Muscle of arm (tissue), 1 donor: ENCODE measurements at regions not wholly inside any gene's neighbourhood (a gene's known extent, or its start where the extent isn't known, plus 50 kb on each side); places are given as distances from the start of the nearest gene placed in this dataset.

Source experiments
- DNase-seq: peaks from one replicate; pipeline ENCODE4 v3.0.0-alpha.2; 2013

DNA sequence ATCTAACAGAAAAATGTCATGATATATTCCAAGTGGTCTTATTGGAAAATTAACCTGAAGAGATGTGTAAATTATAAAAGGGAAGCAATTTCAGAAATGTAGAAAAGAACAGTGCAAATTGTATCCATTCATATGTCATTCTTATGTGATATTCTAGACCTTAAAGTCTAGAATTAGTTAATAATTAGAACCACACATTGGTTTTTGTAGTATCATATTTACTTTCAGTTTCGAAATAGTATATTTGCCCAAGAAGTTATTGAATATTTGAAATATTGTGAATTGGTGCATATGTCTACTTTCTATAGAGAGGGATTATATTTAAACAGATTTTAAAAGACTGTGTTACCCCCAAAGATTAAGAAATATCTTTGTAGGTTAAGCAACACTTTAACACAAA is 1348.6 kb upstream of the ACVR2A start:
- no peak for DNase-seq

- DNase-seq: no peak
Observed at GRCh38 chr2:146489386-146489785, 1355.4 kb upstream of the ACVR2A start.

- no peak for DNase-seq
Observed at GRCh38 chr2:146481629-146482028, 1363.2 kb upstream of the ACVR2A start.

- DNase-seq: no peak
Observed at GRCh38 chr2:146477383-146477782, 1367.4 kb upstream of the ACVR2A start.

GRCh38 chr2:146468578-146468977 is 1376.3 kb upstream of the ACVR2A start:
- DNase-seq: no peak

DNA sequence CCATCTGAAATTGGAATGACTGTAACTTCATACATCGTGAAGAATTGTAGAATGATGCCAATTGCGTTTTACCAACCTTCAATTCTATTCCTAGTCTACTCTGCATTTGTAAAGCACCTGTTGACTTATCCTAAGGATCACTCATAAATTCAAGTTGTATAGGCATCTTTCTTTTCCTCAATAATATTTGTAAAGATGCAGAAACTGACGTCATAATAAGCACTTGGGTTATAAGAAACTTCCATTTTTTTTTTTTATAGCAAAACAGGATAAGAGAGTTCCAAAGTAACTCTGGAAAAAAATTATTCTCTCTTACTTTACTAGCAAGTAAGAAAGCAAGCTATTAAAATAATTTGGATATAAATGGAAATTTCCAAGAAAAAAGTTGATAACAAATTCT is 1377.4 kb upstream of the ACVR2A start:
- DNase-seq: no peak

GRCh38 chr2:146465460-146465859 is 1379.4 kb upstream of the ACVR2A start:
- no peak for DNase-seq

DNA sequence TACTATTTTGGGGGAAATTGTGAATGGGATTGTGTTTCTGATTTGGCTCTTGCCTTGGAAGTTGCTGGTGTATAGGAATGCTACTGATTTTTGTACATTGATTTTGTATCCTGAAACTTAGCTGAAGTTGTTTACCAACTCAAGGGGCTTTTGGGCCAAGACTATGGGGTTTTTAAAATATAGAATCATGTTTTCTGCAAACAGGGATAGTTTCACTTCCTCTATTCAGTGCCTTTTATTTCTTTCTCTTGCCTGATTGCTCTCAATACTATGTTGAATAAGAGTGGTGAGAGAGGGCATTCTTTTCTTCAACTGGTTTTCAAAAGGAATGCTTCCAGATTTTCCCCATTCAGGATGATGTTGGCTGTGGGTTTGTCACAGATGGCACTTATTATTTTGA is 1383.8 kb upstream of the ACVR2A start:
- no peak for DNase-seq

- no peak for DNase-seq
Observed at GRCh38 chr2:146458585-146458984, 1386.2 kb upstream of the ACVR2A start.

GRCh38 chr2:146457221-146457620 is 1387.6 kb upstream of the ACVR2A start:
- no peak for DNase-seq

DNA sequence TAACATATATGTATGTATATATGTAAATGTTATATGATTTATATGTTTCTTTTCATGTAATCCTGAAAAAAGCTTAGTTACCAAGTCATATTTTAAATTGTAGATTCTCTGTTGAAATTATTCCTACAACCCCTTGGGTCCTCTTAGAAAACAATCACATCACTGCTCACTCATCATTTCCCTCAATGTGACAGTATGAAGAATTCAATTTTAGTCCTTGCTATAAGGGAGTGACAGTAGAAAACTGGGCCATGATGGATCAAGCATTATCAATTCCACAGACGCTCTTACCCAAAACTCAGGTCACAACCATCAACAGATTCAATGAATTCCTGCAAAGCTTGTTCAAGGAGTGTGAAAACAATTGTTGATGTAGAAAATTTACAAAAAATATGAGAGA is 1389.5 kb upstream of the ACVR2A start:
- DNase-seq: no peak

DNA sequence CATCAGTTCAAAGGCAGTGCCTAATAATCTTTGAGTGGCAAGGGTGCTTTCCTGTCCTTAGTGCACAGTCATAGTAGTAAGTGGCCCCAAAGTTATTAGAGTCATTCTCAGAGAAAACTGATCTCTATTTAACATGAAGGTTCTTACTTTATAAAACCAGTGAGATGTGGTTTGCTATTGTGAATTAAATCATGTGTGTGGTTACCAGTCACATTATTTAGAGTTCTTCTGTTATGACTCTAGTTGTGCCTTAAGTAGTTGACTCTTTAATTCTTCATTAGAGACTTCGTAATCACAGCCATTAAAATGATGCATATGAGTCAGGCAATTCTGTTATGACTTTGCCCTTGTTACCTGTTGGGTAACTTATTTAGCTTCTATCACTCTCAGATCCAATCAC is 1392.9 kb upstream of the ACVR2A start:
- DNase-seq: no peak

GRCh38 chr2:146450131-146450530 is 1394.7 kb upstream of the ACVR2A start:
- no peak for DNase-seq

GRCh38 chr2:146444987-146445386 is 1399.8 kb upstream of the ACVR2A start:
- DNase-seq: no peak

GRCh38 chr2:146444085-146444484 is 1400.7 kb upstream of the ACVR2A start:
- DNase-seq: no peak

- no peak for DNase-seq
Observed at GRCh38 chr2:146438246-146438645, 1406.6 kb upstream of the ACVR2A start.

GRCh38 chr2:146437712-146438111 is 1407.1 kb upstream of the ACVR2A start:
- DNase-seq: no peak

GRCh38 chr2:146433116-146433875 is 1411.5 kb upstream of the ACVR2A start:
- DNase-seq: no peak

DNA sequence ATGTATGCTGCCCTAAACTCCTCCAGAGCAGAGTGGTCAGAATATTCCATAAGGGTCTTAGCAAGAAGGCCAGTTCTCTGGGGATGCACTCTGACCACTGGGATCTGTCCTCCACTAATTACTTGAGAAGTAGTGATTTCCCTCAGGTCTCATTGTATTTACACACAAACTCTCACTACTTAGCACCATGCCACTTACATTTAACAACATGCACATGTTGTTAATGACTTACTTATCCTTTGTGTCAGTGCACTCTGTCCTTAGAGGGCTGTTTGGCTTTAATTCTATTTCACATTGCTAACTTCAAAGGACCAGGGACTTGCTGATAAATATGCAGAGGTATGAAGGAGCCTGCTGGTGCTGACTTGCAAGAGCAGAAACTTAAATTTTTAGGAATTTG is 1415.5 kb upstream of the ACVR2A start:
- no peak for DNase-seq

DNA sequence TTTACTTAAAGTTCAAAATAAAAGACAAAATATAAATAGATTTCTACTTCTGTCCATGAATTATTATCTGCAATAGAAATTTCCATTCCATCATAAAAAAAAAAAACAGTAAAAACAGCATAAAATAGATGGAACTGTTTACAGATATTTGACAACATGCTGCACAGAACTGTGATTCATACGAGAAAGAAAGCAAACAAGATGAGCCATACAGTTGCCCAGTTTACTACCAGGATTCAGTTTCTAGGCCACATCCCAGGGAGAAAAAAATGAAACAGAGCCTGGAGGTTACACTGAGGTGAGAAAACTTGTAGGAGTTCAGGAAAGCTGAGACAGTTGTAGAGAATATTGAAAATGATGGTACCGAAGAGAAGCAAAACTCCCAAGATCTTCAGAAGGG is 1426.9 kb upstream of the ACVR2A start:
- DNase-seq: no peak

- DNase-seq: no peak
Observed at GRCh38 chr2:146415291-146415690, 1429.5 kb upstream of the ACVR2A start.

DNA sequence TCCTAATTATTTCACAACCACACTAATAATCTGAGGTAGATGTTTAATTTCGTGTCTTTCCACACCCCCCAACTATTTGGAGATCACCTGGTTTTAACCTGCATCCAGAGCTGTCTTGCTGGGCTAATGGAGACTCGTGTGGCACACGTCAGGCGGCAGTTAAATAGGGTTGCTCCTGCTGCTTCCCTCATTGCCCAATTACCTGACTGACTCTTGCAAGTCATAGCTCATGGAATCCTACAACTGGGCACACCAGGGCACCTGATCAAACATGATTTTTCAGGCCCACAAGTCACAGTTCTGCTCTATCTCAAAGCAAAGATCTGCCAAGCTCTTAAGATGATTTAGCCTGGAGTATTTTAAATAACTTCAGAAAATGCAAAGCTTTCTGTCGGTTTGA is 1430.4 kb upstream of the ACVR2A start:
- DNase-seq: no peak

DNA sequence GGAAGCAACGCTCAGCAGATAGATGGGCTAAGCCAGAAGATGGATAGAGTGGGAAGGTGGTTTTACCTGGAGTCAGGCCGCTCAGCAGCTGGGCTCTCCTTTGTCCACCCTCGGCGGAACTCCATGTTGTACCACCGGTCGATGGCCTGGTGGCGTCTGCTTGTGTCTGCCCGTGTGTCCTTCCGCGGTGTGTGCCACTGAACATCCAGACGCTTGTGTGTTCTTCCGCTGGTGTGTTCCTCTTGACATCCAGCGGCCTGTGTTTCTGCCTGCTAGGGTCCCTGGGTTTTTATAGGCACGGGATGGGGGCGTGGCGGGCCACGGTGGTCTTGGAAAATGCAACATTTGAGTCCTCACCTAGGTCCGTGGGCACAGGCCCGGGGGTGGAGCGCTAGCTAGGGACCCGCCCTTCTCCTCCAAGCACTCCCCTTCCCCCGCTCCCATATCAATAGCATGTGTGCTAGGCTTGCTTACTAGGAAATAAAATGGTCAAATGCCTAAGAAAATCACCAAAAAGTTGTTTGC is 1431.7 kb upstream of the ACVR2A start:
- no peak for DNase-seq

DNA sequence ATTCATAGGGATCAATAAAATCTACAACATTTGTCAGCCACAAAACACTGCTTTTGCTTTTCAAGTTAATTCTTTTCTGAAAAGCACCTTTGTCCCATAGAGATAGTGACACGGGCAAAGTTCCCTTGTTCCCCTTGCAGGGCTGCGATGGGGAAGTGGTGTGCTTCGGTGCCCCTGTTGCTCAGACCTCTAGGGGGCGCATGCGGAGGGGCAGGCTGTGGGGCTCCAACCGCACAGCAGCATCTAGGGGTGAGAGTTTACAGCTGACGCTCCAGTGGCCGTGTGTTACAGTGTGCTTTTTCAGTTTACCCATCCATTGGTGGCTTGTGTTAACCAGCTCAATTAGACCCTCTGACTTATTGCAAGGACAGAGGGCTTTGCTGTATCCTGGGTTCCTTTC is 1432.2 kb upstream of the ACVR2A start:
- no peak for DNase-seq
